GM10266 (cell line): ENCODE measurements at regions not wholly inside any gene's neighbourhood (a gene's known extent, or its start where the extent isn't known, plus 50 kb on each side); places are given as distances from the start of the nearest gene placed in this dataset.

Source experiments
- DNase-seq: peaks from one replicate; pipeline ENCODE4 v3.0.0; 2012; ENCODE audit errors: extremely low spot score
- CTCF ChIP-seq: IDR thresholded peaks from 2 replicates; pipeline ENCODE4 v1.5.1; 2012; ENCODE audit warnings: mild to moderate bottlenecking, low read depth; ENCODE audit not compliant: control insufficient read depth, insufficient read depth; ENCODE audit errors: missing control alignments

- no peak for TF ChIP-seq CTCF
- DNase-seq, result no peak
These were observed 211.5 kb downstream of the NFKBIZ start for GRCh38 chr3:102060814-102061213.

- DNase-seq, result no peak
- no peak for TF ChIP-seq CTCF
These were observed 214.3 kb downstream of the NFKBIZ start for GRCh38 chr3:102063572-102063971.

GRCh38 chr3:102066470-102066869 lies 217.2 kb downstream of the NFKBIZ start:
- no peak for DNase-seq
- TF ChIP-seq CTCF, result no peak

GRCh38 chr3:102068327-102068726 lies 219.0 kb downstream of the NFKBIZ start:
- DNase-seq, result no peak
- TF ChIP-seq CTCF, result no peak

- TF ChIP-seq CTCF, result no peak
- DNase-seq, result no peak
These were observed 219.4 kb downstream of the NFKBIZ start for GRCh38 chr3:102068736-102069135.

GRCh38 chr3:102069211-102069662 lies 219.9 kb downstream of the NFKBIZ start:
- no peak for DNase-seq
- no peak for TF ChIP-seq CTCF

GRCh38 chr3:102074946-102075345 lies 225.6 kb downstream of the NFKBIZ start:
- no peak for TF ChIP-seq CTCF

More at GRCh38 chr3:102074946-102075345, 225.6 kb downstream of the NFKBIZ start:
- no peak for DNase-seq
